Glutamatergic neuron (in vitro differentiated cells): ENCODE measurements at regions not wholly inside any gene's neighbourhood (a gene's known extent, or its start where the extent isn't known, plus 50 kb on each side); places are given as distances from the start of the nearest gene placed in this dataset.
A peak's percentile ranks its signal among the peaks of the same experiment; 100 is the strongest.

Experiments
- DNase-seq: peaks from one replicate; pipeline ENCODE4 v3.0.0; 2022
- H3K27ac Mint-ChIP-seq: one replicate; pipeline ENCODE4 v1.8.0; 2020; ENCODE audit warnings: mild to moderate bottlenecking, mixed read lengths, inconsistent platforms; ENCODE audit not compliant: unreplicated experiment
- H3K27me3 Mint-ChIP-seq: one replicate; pipeline ENCODE4 v1.8.0; 2020; ENCODE audit warnings: mild to moderate bottlenecking, moderate library complexity, mixed read lengths, inconsistent platforms; ENCODE audit not compliant: unreplicated experiment
- H3K36me3 Mint-ChIP-seq: one replicate; pipeline ENCODE4 v1.8.0; 2020; ENCODE audit warnings: mild to moderate bottlenecking, mixed read lengths, inconsistent platforms; ENCODE audit not compliant: unreplicated experiment
- H3K4me1 Mint-ChIP-seq: one replicate; pipeline ENCODE4 v1.8.0; 2020; ENCODE audit warnings: mild to moderate bottlenecking, low read depth, mixed read lengths, inconsistent platforms; ENCODE audit not compliant: unreplicated experiment
- H3K4me3 Mint-ChIP-seq: one replicate; pipeline ENCODE4 v1.8.0; 2020; ENCODE audit warnings: mild to moderate bottlenecking, mixed read lengths, inconsistent platforms; ENCODE audit not compliant: unreplicated experiment
- H3K9me3 Mint-ChIP-seq: one replicate; pipeline ENCODE4 v1.8.0; 2020; ENCODE audit warnings: mild to moderate bottlenecking, moderate library complexity, mixed read lengths, inconsistent platforms; ENCODE audit not compliant: unreplicated experiment
- TF ChIP-seq, protein P1 (sequence below): fragments of 200-600 bp; sonication (generic); IDR thresholded peaks from one replicate; pipeline ENCODE4 v1.5.0; 2021; ENCODE audit not compliant: partially characterized antibody, unreplicated experiment

DNA sequence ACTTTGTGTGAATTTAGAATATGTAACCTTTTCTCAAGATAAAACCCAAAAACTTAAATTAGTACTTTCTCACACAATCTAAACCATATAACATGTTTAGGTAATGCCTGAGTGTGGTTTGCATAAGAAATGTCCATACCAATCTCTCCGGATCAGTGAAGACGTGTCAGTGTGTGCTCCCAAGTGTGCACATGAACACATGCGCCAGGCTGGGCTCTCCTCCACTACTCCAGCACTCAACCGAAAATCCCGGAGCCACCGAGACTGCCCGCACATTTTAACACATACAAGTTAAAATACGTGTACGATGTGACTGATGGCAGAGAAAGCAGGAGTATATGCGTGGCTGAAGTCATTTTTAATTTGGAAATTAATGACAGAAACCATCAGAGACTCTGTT, 658.4 kb downstream of the EFNA5 start:
- Mint-ChIP-seq H3K4me3 (peak overlapping the region; percentile 18), H3K36me3 (no peaks in the 10 kb centered on the region), H3K27ac (peak overlapping the region; percentile 72), H3K4me1 (peaks cover 18% of the 10 kb centered on the region), H3K9me3 (peaks cover 2% of the 10 kb centered on the region), H3K27me3 (peaks cover 4% of the 10 kb centered on the region)
- TF ChIP-seq, protein P1, sequence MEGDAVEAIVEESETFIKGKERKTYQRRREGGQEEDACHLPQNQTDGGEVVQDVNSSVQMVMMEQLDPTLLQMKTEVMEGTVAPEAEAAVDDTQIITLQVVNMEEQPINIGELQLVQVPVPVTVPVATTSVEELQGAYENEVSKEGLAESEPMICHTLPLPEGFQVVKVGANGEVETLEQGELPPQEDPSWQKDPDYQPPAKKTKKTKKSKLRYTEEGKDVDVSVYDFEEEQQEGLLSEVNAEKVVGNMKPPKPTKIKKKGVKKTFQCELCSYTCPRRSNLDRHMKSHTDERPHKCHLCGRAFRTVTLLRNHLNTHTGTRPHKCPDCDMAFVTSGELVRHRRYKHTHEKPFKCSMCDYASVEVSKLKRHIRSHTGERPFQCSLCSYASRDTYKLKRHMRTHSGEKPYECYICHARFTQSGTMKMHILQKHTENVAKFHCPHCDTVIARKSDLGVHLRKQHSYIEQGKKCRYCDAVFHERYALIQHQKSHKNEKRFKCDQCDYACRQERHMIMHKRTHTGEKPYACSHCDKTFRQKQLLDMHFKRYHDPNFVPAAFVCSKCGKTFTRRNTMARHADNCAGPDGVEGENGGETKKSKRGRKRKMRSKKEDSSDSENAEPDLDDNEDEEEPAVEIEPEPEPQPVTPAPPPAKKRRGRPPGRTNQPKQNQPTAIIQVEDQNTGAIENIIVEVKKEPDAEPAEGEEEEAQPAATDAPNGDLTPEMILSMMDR, result no peak
- peak; percentile 28 for DNase-seq

DNA sequence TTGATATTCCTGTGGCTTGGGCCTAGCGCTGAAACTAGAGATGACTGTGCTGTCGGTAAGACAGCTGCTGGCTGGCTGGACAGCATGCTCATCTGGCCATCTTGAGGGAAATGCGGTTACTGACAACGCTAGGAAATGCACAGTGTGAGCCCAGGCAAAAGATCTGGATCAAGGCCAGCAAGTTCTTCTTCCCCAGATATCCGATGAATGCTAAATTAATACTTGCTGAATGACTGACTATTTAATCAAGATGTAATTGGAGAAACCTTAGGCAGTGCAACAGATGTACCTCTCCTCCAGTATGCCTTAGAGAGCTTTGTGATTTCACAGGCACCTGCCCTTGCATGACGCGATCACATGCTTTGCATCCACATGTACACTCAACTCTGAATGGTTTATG, 659.1 kb downstream of the EFNA5 start:
- Mint-ChIP-seq H3K4me3 (no peak overlapping the region), H3K4me1 (peaks cover 18% of the 10 kb centered on the region), H3K27ac (peak overlapping the region; percentile 89), H3K9me3 (peaks cover 2% of the 10 kb centered on the region), H3K27me3 (peaks cover 4% of the 10 kb centered on the region), H3K36me3 (no peaks in the 10 kb centered on the region)
- TF ChIP-seq, protein P1, result no peak
- DNase-seq, result peak; percentile 55

DNA sequence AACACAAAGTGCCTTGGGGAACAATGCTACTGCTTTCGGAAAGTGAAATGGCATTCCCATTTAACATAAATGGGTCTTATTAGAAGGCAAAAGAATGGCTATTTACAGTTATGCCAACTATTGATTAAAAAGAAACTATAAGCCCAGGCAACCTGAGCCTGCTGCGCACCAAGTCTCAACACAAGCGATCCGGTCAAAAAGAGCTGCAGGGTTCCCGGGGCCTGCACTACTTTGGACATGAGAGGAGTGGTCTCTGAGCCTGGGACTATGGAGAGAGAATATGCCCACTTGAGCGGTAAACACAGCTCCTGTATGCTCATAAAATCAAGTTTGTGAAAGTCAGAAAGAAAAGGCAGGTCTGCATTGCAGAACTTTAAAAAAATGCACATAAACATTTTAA, 660.7 kb downstream of the EFNA5 start:
- H3K27me3 Mint-ChIP-seq, result peaks cover 4% of the 10 kb centered on the region
- no peak overlapping the region for H3K4me3 Mint-ChIP-seq
- no peak for DNase-seq
- H3K27ac Mint-ChIP-seq, result no peak overlapping the region
- H3K4me1 Mint-ChIP-seq, result peaks cover 18% of the 10 kb centered on the region
- peaks cover 2% of the 10 kb centered on the region for H3K9me3 Mint-ChIP-seq
- H3K36me3 Mint-ChIP-seq, result no peaks in the 10 kb centered on the region
- TF ChIP-seq, protein P1, result no peak

DNA sequence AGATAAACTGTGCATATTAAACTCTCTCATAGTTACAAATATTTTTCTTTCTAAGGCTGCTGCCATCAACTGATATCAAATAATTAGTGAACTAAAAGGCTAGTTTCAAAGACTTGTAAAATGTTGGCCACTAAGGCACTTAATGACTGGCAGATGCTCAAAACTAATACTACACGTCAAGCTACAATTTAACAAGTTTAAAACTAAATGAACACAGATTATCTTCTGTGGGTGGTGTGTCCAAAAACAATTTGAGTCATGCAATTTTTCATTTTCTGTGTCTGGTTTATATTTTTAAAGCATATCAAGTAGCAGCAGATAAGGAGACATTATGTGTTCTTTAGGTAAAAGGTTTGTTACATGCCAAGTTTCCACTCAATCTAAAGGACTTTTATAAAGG, 665.1 kb downstream of the EFNA5 start:
- Mint-ChIP-seq H3K27me3 (no peaks in the 10 kb centered on the region), H3K4me1 (no peaks in the 10 kb centered on the region), H3K27ac (no peak overlapping the region), H3K9me3 (no peaks in the 10 kb centered on the region), H3K4me3 (no peak overlapping the region), H3K36me3 (no peaks in the 10 kb centered on the region)
- no peak for DNase-seq
- TF ChIP-seq, protein P1, result no peak

DNA sequence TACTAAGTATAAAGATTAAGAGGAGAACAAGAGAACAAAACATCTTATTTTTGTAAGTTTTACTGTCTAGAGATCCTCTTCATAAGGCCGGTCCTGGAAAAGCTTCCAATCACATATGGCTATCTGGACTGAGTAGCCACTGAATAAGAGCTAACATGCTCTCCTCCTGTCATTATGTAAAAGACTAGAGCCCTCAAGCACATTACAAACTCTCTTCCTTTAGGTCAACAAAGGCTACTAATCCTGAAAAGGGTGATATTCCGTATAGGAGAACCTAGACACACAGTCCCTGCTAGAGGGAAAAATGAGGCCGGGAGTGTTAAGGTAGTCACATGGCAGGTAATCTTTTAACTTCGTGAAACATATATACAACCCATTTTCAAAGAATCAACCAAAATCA, 665.6 kb downstream of the EFNA5 start:
- TF ChIP-seq, protein P1, result no peak
- Mint-ChIP-seq H3K36me3 (no peaks in the 10 kb centered on the region), H3K27me3 (no peaks in the 10 kb centered on the region), H3K4me1 (no peaks in the 10 kb centered on the region), H3K4me3 (no peak overlapping the region), H3K9me3 (no peaks in the 10 kb centered on the region), H3K27ac (no peak overlapping the region)
- no peak for DNase-seq
